GM21825 (cell line): ENCODE measurements at regions not wholly inside any gene's neighbourhood (a gene's known extent, or its start where the extent isn't known, plus 50 kb on each side); places are given as distances from the start of the nearest gene placed in this dataset.
"Not testable (repeated sequence)": the region's sequence is repeated elsewhere in the genome, so short reads cannot be mapped to it uniquely, and the experiment has no call there.

ENCODE experiments used
- ATAC-seq: cut with Tn5 transposase; IDR thresholded peaks from one replicate; pipeline ENCODE4 v1.9.1; 2021; ENCODE audit warnings: mild to moderate bottlenecking, moderate library complexity; ENCODE audit not compliant: unreplicated experiment

DNA sequence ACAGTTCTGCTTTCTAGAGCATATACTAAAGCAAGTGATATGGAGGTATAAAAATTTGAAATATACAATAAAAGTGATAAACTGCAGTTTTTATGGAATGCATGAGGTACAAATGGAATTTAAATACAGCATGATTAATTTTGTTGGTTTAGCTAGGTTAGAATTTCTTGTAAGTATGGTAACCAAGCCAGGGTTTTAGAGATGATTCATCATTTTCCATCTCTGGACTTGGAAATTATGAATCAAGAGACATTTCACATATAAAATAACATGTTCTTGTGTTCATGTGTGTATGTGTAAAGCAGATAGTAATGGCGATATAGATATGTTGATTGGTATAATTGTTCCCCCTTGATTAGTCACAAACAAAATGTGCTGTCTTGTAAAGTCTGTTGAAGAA is 1219.8 kb downstream of the CDH8 start:
- ATAC-seq, result no peak

GRCh38 chr16:60815865-60816264 is 1220.4 kb downstream of the CDH8 start:
- no peak for ATAC-seq

DNA sequence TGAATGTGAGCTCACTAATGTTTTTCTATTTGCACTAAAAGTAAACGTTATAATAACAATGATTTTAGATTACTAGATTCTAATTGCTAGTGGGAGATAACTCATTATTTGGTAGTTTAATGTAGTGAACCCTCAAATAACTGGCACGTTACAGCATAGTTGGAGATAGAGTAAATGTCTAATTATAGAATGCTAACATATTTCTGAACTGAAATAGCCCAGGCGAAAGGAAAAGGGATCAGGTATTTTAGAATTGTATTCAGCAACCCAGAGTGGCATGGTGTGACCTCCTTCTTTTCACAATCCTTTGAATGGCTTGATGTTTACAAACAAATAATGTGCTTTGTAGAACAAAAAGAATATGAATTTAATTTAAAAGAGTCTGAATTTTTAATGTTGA is 1221.2 kb downstream of the CDH8 start:
- ATAC-seq, result no peak

- no peak for ATAC-seq
These were observed 1224.6 kb downstream of the CDH8 start for GRCh38 chr16:60811657-60812056.

DNA sequence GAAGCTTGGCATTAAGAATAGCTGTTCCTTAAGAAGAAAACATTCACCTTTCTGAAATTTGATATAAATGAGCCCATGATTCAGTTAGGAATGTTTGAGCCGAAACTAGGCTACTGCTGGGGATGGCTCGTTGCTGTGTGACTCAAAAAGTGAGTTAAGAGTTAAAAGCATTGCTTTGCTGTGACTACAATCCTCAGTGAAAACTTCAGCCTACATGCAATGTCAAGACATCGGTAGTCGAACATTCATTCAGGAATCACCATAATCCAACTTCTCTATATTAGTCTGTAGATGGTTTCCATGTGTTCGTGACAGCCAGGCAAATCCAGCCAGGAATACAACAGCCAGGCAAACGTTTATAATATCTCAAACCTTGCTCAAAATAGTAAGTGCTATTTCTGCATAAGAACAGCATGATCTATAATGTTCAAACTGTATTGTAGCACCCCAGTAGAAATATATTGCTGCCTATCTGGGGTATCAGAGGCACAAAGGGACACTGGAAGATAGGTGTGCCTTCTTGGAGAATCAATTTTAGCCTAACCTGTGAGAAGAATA is 1225.1 kb downstream of the CDH8 start:
- no peak for ATAC-seq

DNA sequence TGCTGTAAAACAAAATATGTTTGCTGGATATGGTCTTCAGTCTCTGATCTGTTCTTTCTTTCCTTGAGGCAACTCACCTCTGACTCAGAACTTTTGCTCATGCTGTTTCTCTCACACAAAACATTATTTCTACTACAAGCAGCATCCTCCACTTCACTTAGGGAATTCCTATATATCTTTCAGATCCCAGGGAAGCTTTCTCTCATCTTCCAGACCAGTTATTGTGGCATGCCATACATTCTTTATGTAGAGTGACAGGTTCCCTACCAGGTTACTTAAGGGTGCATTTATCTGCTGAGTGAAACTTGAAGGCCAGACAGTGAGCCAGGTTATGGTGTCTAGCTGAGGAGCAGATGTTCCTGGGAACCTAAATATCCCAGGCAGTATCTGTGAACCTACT is 1226.0 kb downstream of the CDH8 start:
- ATAC-seq, result no peak

DNA sequence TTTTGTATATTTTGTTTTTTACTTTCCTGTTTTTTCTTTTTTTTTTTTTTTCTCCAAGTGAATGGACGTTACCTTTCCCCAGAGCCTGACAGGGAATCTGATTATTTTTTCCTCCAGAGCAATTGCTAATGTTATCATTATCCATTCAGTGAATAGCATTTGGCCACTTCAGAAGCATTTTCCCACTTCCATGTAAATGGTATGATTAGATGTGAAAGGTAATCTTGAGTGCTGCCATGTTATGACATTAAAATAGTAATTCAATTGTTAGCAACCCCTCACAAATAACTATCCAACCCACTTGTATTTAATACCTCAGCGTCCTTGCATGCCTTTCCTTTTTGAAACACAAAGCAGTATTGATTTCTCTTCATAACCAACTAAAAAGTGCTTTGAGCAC is 1243.8 kb downstream of the CDH8 start:
- no peak for ATAC-seq

DNA sequence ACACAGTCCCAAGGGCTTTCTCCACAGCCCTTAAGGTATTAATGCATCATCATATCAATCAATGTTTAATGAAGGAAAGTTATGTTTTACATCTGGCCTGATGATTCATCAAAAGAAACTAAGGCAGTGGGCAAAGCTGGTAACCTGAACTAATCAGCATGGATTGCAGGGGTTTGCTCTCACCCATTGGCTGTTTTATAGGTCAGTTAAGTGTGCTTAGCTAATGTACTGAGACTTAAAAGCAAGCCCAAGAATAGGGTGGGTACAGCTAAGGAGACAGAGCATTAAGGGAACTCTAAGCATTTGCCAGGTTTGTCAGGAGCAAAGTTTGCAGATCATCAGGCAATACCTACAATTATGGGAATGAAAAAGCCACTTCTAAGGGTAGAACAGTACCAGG is 1247.6 kb downstream of the CDH8 start:
- ATAC-seq, result no peak

DNA sequence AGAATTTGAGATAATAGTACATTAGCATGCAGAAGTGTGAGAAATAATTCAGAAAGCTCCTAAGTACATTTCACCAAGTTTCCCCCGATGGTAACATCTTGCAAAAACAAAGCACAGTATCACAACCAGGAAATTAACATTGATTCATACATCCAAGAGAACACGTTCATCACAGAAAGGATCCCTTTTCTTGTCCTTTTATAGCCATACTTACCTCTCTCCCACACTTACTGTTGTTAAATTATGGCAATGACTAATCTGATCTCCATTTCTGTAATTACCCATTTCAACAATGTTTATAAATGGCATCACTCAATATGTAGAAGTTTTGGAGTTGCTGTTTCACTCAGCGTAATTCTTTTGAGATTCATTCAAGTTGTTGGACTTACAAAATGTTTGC is 1260.0 kb downstream of the CDH8 start:
- ATAC-seq, result no peak

DNA sequence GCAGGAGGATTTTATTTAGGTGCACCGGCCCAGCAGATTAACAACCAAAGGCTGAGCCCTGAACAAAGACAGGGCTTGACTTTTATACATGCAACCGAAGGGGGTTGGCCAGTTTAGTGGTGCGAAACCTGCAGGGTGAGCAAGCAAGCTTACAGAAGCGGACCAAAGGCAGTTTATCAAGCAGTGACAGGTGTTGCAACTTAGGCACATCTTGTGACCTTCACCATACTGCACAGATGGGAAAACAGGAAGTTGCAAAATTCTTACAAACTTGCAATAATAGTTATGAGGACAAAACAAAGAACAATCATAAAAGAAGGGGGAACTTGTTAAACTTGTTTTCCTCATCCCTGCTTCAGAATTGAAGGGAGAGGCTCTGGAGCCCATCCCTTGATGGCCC is 1265.1 kb downstream of the CDH8 start:
- ATAC-seq, result no peak

DNA sequence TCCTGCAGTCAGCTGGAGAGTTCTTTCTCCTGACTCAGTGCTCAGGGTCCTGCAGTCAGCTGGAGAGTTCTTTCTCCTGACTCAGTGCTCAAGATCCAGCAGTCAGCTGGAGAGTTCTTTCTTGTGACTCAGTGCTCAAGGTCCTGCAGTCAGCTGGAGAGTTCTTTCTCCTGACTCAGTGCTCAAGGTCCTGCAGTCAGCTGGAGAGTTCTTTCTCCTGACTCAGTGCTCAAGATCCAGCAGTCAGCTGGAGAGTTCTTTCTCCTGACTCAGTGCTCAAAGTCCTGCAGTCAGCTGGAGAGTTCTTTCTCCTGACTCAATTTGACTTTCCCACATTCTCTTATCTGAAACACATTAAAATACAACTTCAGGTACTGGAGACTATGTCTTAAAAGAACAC is 1265.9 kb downstream of the CDH8 start:
- ATAC-seq, result not testable (repeated sequence)

GRCh38 chr16:60763869-60764268 is 1272.4 kb downstream of the CDH8 start:
- ATAC-seq, result no peak

- no peak for ATAC-seq
These were observed 1280.3 kb downstream of the CDH8 start for GRCh38 chr16:60755907-60756306.

- no peak for ATAC-seq
These were observed 1287.9 kb downstream of the CDH8 start for GRCh38 chr16:60748366-60748765.

GRCh38 chr16:60744198-60744597 is 1292.0 kb downstream of the CDH8 start:
- ATAC-seq, result no peak

DNA sequence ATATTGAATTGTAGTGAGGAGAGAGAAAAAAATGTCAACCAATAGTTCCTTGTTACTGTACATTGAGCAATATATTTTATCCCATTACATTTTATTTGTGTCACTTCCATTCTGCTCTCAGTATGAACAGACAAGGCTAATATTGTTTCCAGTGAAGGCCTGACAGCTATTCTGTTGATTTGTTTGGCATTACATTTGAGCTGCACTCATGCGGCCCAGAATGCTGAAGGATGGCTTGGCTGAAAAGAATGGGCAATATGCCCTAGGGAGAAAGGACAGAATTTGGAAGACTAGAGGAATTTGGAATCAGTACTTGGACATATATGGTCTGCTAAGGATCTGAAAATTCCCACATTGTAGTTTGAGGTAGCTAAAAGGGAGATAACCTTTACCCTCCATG is 1294.4 kb downstream of the CDH8 start:
- ATAC-seq, result no peak

DNA sequence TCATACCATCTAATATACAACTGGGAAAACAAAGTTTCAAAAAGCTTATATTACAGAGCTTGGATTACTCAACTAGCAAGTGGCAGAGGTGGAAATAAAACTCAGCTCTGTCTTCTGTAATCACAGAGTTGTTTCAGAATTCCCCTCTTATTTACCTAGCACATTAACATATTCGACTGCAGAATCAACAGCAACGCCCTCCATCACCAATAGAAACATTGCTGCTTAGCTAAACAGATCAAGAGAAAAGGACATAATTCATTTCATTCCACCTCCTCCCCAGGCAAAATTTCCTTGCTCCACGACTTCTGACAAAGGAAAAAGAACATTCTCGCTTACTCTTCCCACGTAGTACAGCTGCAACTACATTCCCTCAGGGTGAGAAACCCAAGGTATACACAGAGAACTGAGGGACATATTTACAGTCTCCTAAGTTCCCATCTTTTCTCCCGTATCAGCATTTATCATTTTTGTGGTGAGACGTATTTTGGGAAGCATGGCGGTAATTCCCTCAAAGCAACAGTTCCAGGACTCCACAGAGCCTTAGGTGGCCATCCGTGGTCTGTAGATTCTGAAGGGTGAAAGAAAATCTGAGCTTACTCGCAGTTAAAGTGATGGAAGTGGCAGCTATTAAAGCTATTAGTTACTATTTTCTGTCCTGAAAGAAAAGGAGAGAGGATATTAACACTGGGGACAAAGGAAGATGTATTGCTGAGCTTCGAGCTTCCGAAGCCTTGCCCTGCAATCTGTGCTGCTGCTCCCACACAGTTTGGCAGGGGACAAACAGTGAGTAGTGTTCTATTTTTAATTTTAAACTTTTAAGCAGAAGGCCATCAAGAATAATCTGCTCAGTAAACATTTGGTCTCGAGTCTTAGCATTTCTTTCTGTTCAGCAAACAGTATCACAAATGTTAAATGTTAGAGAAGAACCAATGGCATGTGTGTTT is 1296.2 kb downstream of the CDH8 start:
- ATAC-seq, result no peak

DNA sequence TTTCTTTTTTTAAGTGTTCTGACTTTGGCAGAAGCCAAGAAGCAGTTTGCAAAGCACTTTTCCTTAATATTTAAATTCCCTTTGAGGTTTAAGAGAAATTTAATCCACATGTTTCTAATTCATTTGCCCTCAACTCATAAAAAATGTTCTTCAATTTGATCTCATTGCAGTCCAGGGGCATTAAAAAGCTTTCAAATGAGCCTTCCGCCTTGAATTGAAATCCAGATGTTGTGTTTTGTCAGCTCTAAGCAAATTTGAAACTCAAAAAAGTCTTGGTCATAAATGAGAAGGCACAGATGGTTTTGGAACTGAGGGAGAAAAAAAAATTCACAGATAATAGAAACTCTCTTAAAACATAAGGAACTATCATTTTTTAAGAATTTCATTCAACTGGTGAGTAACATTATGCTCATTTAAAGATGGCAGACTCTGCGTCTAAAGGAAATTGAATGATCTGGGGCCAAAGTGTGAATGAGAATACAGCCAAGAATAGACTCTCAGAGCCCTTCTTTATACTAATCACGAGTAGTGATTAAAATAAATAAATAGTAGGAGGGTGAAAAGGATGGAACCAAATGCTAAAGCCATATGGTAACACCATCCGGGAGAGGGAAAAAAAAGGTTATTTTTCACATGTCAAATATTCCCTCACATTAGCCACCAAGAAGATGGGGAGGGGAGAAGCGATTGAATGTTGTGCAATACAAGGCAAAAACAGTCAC is 1304.7 kb downstream of the CDH8 start:
- no peak for ATAC-seq

DNA sequence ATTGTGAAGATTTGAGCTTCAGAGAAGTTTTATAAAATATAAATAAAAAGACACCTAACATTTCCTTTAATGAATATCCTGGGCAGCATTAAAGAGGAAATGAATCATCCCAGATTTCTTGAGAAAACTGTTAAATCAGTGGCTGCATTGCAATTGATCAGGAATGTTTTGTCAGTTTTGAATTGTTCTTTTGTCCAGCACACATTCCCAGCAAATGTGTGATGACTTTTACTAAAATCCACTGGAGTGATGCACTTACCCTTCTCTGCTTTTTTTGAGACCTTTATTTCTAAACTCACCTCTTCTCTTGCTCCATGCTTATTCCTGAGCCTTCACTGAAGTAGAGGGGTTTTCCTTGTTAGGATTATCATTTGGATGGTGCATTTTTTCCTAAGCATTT is 1307.2 kb downstream of the CDH8 start:
- ATAC-seq, result no peak

GRCh38 chr16:60727851-60728250 is 1308.4 kb downstream of the CDH8 start:
- ATAC-seq, result no peak

DNA sequence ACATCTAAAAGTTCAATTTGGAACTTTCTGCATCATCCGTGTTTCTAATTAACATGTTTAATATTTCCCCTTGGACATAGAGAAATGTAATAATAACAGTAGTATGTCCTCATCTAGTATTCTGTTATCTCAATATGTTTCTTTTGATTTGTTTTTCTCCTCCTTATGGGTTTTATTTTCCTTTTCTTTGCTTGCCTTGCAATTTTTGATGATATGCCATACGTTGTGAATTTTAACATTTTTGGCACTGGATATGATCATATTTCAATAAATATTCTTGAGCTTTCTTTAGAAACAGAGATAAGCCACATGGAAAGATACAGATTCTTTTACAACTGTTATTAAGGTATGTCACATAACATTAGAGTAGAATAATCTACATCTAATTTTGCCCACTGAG is 1316.2 kb downstream of the CDH8 start:
- ATAC-seq, result no peak

GRCh38 chr16:60717808-60718207 is 1318.4 kb downstream of the CDH8 start:
- no peak for ATAC-seq
